ENCODE measurements at regions not wholly inside any gene's neighbourhood (a gene's known extent, or its start where the extent isn't known, plus 50 kb on each side); places are given as distances from the start of the nearest gene placed in this dataset.

- TF ChIP-seq ATF3 (IDR thresholded peaks at IDR 0.05) = no peak
- no peak for TF ChIP-seq CTCF (IDR thresholded peaks at IDR 0.05; ENCODE audit: low read depth, low read length, missing input control)
- no peak for TF ChIP-seq YY1 (IDR thresholded peaks at IDR 0.05)
- no peak for TF ChIP-seq HNF4G (IDR thresholded peaks at IDR 0.05)
These were observed 981.9 kb upstream of the ADGRL4 start for GRCh38 chr1:79988401-79988800.

All from liver (tissue), 3 donors.